K562 (cell line): ENCODE measurements at regions not wholly inside any gene's neighbourhood (a gene's known extent, or its start where the extent isn't known, plus 50 kb on each side); places are given as distances from the start of the nearest gene placed in this dataset.

Experiments
- ATAC-seq: fragments of 200-7000 bp; cut with Tn5 transposase; 3 replicates; pipeline ENCODE4 v1.9.1; 2020; ENCODE audit warnings: moderate library complexity
- BruUV-seq: library from RNA; stranded (reverse); fragments of 400-500 nt; replicated peaks from 2 replicates; lab custom pipeline; 2021; lab: Mats Ljungman, UMichigan
- CTCF ChIA-PET: fragments of 300-600 bp; formaldehyde crosslinking; extraction: SDS; loops from one replicate; lab custom pipeline; 2021; ENCODE audit warnings: low intra/inter-chr PET ratio; lab: Yijun Ruan, JAX
- POLR2A ChIA-PET: fragments of 300-600, 350-650 bp; sonication (Branson Sonifier 250); formaldehyde crosslinking; extraction: SDS; loops from one replicate; lab custom pipeline; 2021; ENCODE audit warnings: antibody characterized with exemption, inconsistent platforms; lab: Yijun Ruan, JAX
- DNase-seq, 4 experiments: peaks; one replicate each; pipeline versions ENCODE4 v3.0.0 to v3.0.0-alpha.2; 2011 to 2018; ENCODE audit warnings: low spot score in 3 of 4, mixed read lengths in 3 of 4; ENCODE audit errors: extremely low read depth in 1 of 4
- FAIRE-seq: peaks from 2 replicates; lab custom pipeline; 2011; peaks lifted over from hg19 to GRCh38; lab: Jason Lieb, UNC
- H2AFZ ChIP-seq: 2 replicates; pipeline ENCODE4 v1.6.0; 2011; ENCODE audit warnings: low read depth, low read length, control low read depth, inconsistent platforms
- H3K27ac ChIP-seq: fragments of 200-600 bp; 3 replicates; pipeline ENCODE4 v1.8.0; 2011; ENCODE audit warnings: low read depth, mild to moderate bottlenecking, control low read depth, inconsistent platforms, low read length, moderate library complexity, mixed read lengths; ENCODE audit errors: extremely low read depth
- H3K27me3 ChIP-seq, 2 experiments: fragments of 300-600 bp in 1 of 2; 2 replicates in 1 of 2; 3 replicates in 1 of 2; pipeline versions ENCODE4 v1.6.0 to v1.8.0; 2011; ENCODE audit warnings: inconsistent platforms in 2 of 2, low read length in 2 of 2, mild to moderate bottlenecking in 1 of 2, mixed read lengths in 1 of 2, moderate library complexity in 1 of 2; ENCODE audit not compliant: control insufficient read depth in 2 of 2, insufficient read depth in 2 of 2
- H3K36me3 ChIP-seq: fragments of 300-600 bp; 3 replicates; pipeline ENCODE4 v1.8.0; 2011; ENCODE audit warnings: mild to moderate bottlenecking, low read length, inconsistent platforms; ENCODE audit not compliant: control insufficient read depth, insufficient read depth
- H3K4me1 ChIP-seq, 2 experiments: fragments of 200-600 bp in 1 of 2; replicated peaks in 1 of 2; 2 replicates in 1 of 2; 3 replicates in 1 of 2; pipeline versions ENCODE4 v1.5.1 to v1.8.0; 2011; ENCODE audit warnings: inconsistent platforms in 2 of 2, low read length in 2 of 2, mild to moderate bottlenecking in 1 of 2, mixed read lengths in 1 of 2, moderate library complexity in 1 of 2; ENCODE audit not compliant: control insufficient read depth in 2 of 2, insufficient read depth in 2 of 2
- H3K4me2 ChIP-seq: 2 replicates; pipeline ENCODE4 v1.6.1; 2011; ENCODE audit warnings: low read length, control low read depth, inconsistent platforms, mixed read lengths; ENCODE audit not compliant: insufficient read depth
- H3K4me3 ChIP-seq: fragments of 200-600 bp; sonication (generic), shearing (Covaris generic); 2 replicates; pipeline ENCODE4 v1.5.1; 2016; ENCODE audit warnings: control low read depth, inconsistent platforms
- H3K79me2 ChIP-seq: fragments of 200-600 bp; 3 replicates; pipeline ENCODE4 v1.8.0; 2011; ENCODE audit warnings: low read length, inconsistent platforms; ENCODE audit not compliant: control insufficient read depth, insufficient read depth
- H3K9ac ChIP-seq, 2 experiments: 2 replicates each; pipeline versions ENCODE4 v1.6.0 to v1.6.1; 2011; ENCODE audit warnings: low read depth in 2 of 2, low read length in 2 of 2, control low read depth in 1 of 2, inconsistent platforms in 1 of 2, mild to moderate bottlenecking in 1 of 2, mixed read lengths in 1 of 2; ENCODE audit not compliant: insufficient read depth in 1 of 2
- H3K9me1 ChIP-seq: one replicate; pipeline ENCODE4 v1.6.0; 2011; ENCODE audit warnings: inconsistent platforms, mild to moderate bottlenecking, low read length, moderate library complexity; ENCODE audit not compliant: control insufficient read depth, insufficient read depth
- H3K9me3 ChIP-seq: replicated peaks from 2 replicates; pipeline ENCODE4 v1.5.1; 2011; ENCODE audit warnings: low read depth, low read length, inconsistent platforms; ENCODE audit not compliant: control insufficient read depth, insufficient read depth
- H4K20me1 ChIP-seq: replicated peaks from 2 replicates; pipeline ENCODE4 v1.6.1; 2011; ENCODE audit warnings: low read length, inconsistent platforms, mixed read lengths; ENCODE audit not compliant: control insufficient read depth, insufficient read depth
- BCOR ChIP-seq: fragments of 450-650 bp; IDR thresholded peaks from 2 replicates; pipeline ENCODE4 v1.6.1; 2016
- CBX1 ChIP-seq: sonication (generic); IDR thresholded peaks from 2 replicates; pipeline ENCODE4 v1.6.1; 2016; ENCODE audit warnings: antibody characterized with exemption, low read depth, mild to moderate bottlenecking
- ETS1 ChIP-seq: conservative IDR thresholded peaks from 2 replicates; pipeline ENCODE4 v1.6.1; 2011; ENCODE audit warnings: low read depth, mild to moderate bottlenecking, low read length; ENCODE audit not compliant: control insufficient read depth
- ETV5 ChIP-seq: sonication (generic); formaldehyde crosslinking; IDR thresholded peaks from 2 replicates; pipeline ENCODE4 v1.4.0; 2020; ENCODE audit warnings: low read depth, mild to moderate bottlenecking, missing genetic modification reagents
- HDGF ChIP-seq: fragments of 450-650 bp; IDR thresholded peaks from 2 replicates; pipeline ENCODE4 v1.6.1; 2016
- HSF4 ChIP-seq: fragments of 250-450 bp; sonication (Bioruptor Pico); IDR thresholded peaks from 2 replicates; pipeline ENCODE4 v2.1.2; 2022; ENCODE audit warnings: mild to moderate bottlenecking, moderate library complexity, borderline replicate concordance
- KLF10 ChIP-seq: fragments of 250-450 bp; sonication (Bioruptor Pico); IDR thresholded peaks from 2 replicates; pipeline ENCODE4 v1.6.1; 2021; ENCODE audit warnings: matching md5 sums
- PCBP1 ChIP-seq: fragments of 200-400 bp; formaldehyde crosslinking; IDR thresholded peaks from 2 replicates; pipeline ENCODE4 v1.6.1; 2018; ENCODE audit warnings: mild to moderate bottlenecking, low read depth, low read length; ENCODE audit not compliant: poor library complexity, severe bottlenecking
- PHTF2 ChIP-seq: fragments of 250-450 bp; sonication (Bioruptor Pico); IDR thresholded peaks from 2 replicates; pipeline ENCODE4 v1.5.0; 2021; ENCODE audit warnings: mild to moderate bottlenecking
- PURB ChIP-seq: sonication (generic); formaldehyde crosslinking; IDR thresholded peaks from 2 replicates; pipeline ENCODE4 v1.9.0; 2021; ENCODE audit warnings: low read depth, mild to moderate bottlenecking, missing genetic modification reagents
- SAFB2 ChIP-seq: fragments of 200-400 bp; formaldehyde crosslinking; IDR thresholded peaks from 2 replicates; pipeline ENCODE4 v1.6.1; 2018; ENCODE audit warnings: borderline replicate concordance, low read length, low read depth, moderate library complexity; ENCODE audit not compliant: severe bottlenecking
- ZFP30 ChIP-seq: fragments of 250-450 bp; sonication (Bioruptor Pico); IDR thresholded peaks from 2 replicates; pipeline ENCODE4 v1.8.0; 2022; ENCODE audit warnings: moderate library complexity, mild to moderate bottlenecking, inconsistent platforms, borderline replicate concordance
- WGBS: fragments of 100-300 bp; shearing (Covaris generic); methylation state at CpG from one replicate; pipeline ENCODE4 v1.1.6; 2016; ENCODE audit warnings: low coverage, mixed read lengths; ENCODE audit not compliant: insufficient coverage; ENCODE audit errors: missing lambda C conversion rate; 5-methylcytosine and 5-hydroxymethylcytosine counted together
- in situ Hi-C: fragments of 300-500 bp; cut with MboI; formaldehyde crosslinking; loops from 4 replicates; pipeline ENCODE4 v1.15.0; 2018; ENCODE audit warnings: inconsistent platforms, mixed read lengths
- intact Hi-C: fragments of 100-400 bp; cut with micrococcal nuclease; formaldehyde crosslinking; loops from 2 replicates; pipeline ENCODE4 v1.14.2; 2022
- TF ChIP-seq, protein P1 (sequence below): fragments of 200-800 bp; sonication (Bioruptor generic); IDR thresholded peaks from 2 replicates; pipeline ENCODE4 v1.6.1; 2017; ENCODE audit warnings: missing genetic modification characterization, missing compliant biosample characterization

DNA sequence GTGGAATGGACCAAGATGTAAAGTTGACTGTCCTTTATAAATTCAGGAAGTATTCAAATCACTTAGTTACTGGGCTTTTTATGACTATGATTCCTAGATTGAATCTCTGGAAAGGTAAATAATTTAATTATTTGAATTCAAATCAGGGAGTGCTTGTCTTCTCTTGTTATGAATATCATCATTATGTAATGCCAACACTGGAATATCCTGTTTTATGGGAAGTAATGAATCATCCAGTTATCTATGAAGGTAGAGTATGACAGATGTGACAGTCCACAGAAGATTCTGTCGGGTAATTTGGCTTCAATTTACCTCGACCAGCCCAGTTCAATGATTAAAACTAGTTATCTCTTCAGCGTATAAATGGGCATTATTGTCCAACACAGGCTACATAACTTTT lies 141.0 kb upstream of the NUDT12 start:
- Histone ChIP-seq H4K20me1 (no peaks in the 10 kb centered on the region), H3K27me3 (no peaks in the 10 kb centered on the region; a peak in 1 of 5 replicates), H3K27ac (no peak overlapping the region), H3K4me3 (no peak overlapping the region), H3K9me1 (no peaks in the 10 kb centered on the region), H3K4me1 (no peaks in the 10 kb centered on the region), H2AFZ (no peak overlapping the region), H3K36me3 (no peaks in the 10 kb centered on the region), H3K79me2 (no peaks in the 10 kb centered on the region), H3K4me2 (no peak overlapping the region), H3K9me3 (no peaks in the 10 kb centered on the region), H3K9ac (no peak overlapping the region)
- BruUV-seq = no TSS peak
- 0% methylated on average over 3 of the region's 3 CpGs for WGBS
- ATAC-seq (no peak), DNase-seq (no peak), FAIRE-seq (no peak)
- in situ Hi-C loops = no loop called here
- ChIA-PET CTCF (no interaction called here), POLR2A (interaction anchor here (0.5 kb wide), 1 partner anchor 189 kb away, joined by 3 read pairs; no protein-coding TSS in a partner anchor)
- no peak for TF ChIP-seq PCBP1
- TF ChIP-seq PURB (CRISPR knock-in tag) = no peak
- TF ChIP-seq ETS1 = no peak
- no peak for TF ChIP-seq ZFP30 (CRISPR knock-in tag)
- no peak for TF ChIP-seq ETV5 (CRISPR knock-in tag)
- no peak for TF ChIP-seq HDGF
- no peak for TF ChIP-seq BCOR
- TF ChIP-seq, protein P1, sequence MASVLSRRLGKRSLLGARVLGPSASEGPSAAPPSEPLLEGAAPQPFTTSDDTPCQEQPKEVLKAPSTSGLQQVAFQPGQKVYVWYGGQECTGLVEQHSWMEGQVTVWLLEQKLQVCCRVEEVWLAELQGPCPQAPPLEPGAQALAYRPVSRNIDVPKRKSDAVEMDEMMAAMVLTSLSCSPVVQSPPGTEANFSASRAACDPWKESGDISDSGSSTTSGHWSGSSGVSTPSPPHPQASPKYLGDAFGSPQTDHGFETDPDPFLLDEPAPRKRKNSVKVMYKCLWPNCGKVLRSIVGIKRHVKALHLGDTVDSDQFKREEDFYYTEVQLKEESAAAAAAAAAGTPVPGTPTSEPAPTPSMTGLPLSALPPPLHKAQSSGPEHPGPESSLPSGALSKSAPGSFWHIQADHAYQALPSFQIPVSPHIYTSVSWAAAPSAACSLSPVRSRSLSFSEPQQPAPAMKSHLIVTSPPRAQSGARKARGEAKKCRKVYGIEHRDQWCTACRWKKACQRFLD (CRISPR knock-in tag) = no peak
- TF ChIP-seq CBX1 = no peak
- TF ChIP-seq HSF4 (CRISPR knock-in tag) = no peak
- no peak for TF ChIP-seq KLF10 (CRISPR knock-in tag)
- TF ChIP-seq SAFB2 = no peak
- no peak for TF ChIP-seq PHTF2
- intact Hi-C loops = no loop called here
